ENCODE measurements at regions not wholly inside any gene's neighbourhood (a gene's known extent, or its start where the extent isn't known, plus 50 kb on each side); places are given as distances from the start of the nearest gene placed in this dataset.

- H3K36me3 Mint-ChIP-seq (ENCODE audit: low read depth), result peaks cover 24% of the 10 kb centered on the region
- no peak for TF ChIP-seq CTCF (IDR thresholded peaks at IDR 0.05)
- H3K4me1 Mint-ChIP-seq (ENCODE audit: low read depth), result peaks cover 49% of the 10 kb centered on the region
- no peaks in the 10 kb centered on the region for H3K27me3 Mint-ChIP-seq (ENCODE audit: low read depth)
- H3K9me3 Mint-ChIP-seq (ENCODE audit: low read depth), result peaks cover 42% of the 10 kb centered on the region
- H3K27ac Mint-ChIP-seq (ENCODE audit: unreplicated experiment), result no peak overlapping the region
- no peak overlapping the region for H3K4me3 Mint-ChIP-seq (ENCODE audit: unreplicated experiment)
- DNase-seq (ENCODE audit: low spot score), result no peak
Measured at GRCh38 chr4:175414602-175415001, 397.5 kb downstream of the GPM6A start.

GRCh38 chr4:175418516-175418915 lies 393.5 kb downstream of the GPM6A start:
- Mint-ChIP-seq H3K36me3 (ENCODE audit: low read depth) (peaks cover 21% of the 10 kb centered on the region), H3K27me3 (ENCODE audit: low read depth) (no peaks in the 10 kb centered on the region), H3K9me3 (ENCODE audit: low read depth) (peaks cover 36% of the 10 kb centered on the region), H3K4me3 (ENCODE audit: unreplicated experiment) (no peak overlapping the region), H3K27ac (ENCODE audit: unreplicated experiment) (peak overlapping the region; percentile 99), H3K4me1 (ENCODE audit: low read depth) (peaks cover 66% of the 10 kb centered on the region)
- no peak for DNase-seq (ENCODE audit: low spot score)
- no peak for TF ChIP-seq CTCF (IDR thresholded peaks at IDR 0.05)

GRCh38 chr4:175419236-175419718 lies 392.8 kb downstream of the GPM6A start:
- peak overlapping the region; percentile 99 for H3K27ac Mint-ChIP-seq (ENCODE audit: unreplicated experiment)
- peaks cover 74% of the 10 kb centered on the region for H3K4me1 Mint-ChIP-seq (ENCODE audit: low read depth)
- no peak overlapping the region for H3K4me3 Mint-ChIP-seq (ENCODE audit: unreplicated experiment)
- DNase-seq (ENCODE audit: low spot score), result no peak
- H3K36me3 Mint-ChIP-seq (ENCODE audit: low read depth), result peaks cover 19% of the 10 kb centered on the region
- H3K27me3 Mint-ChIP-seq (ENCODE audit: low read depth), result no peaks in the 10 kb centered on the region
- peaks cover 31% of the 10 kb centered on the region for H3K9me3 Mint-ChIP-seq (ENCODE audit: low read depth)
- no peak for TF ChIP-seq CTCF (IDR thresholded peaks at IDR 0.05)

GRCh38 chr4:175421506-175421905 lies 390.6 kb downstream of the GPM6A start:
- Mint-ChIP-seq H3K9me3 (ENCODE audit: low read depth) (peaks cover 20% of the 10 kb centered on the region), H3K36me3 (ENCODE audit: low read depth) (peaks cover 7% of the 10 kb centered on the region), H3K27ac (ENCODE audit: unreplicated experiment) (peak overlapping the region; percentile 86), H3K4me1 (ENCODE audit: low read depth) (peaks cover 68% of the 10 kb centered on the region), H3K27me3 (ENCODE audit: low read depth) (no peaks in the 10 kb centered on the region), H3K4me3 (ENCODE audit: unreplicated experiment) (no peak overlapping the region)
- peak; percentile 32 for TF ChIP-seq CTCF (IDR thresholded peaks at IDR 0.05)
- no peak for DNase-seq (ENCODE audit: low spot score)

- Mint-ChIP-seq H3K9me3 (ENCODE audit: low read depth) (peaks cover 17% of the 10 kb centered on the region), H3K36me3 (ENCODE audit: low read depth) (peaks cover 5% of the 10 kb centered on the region), H3K4me3 (ENCODE audit: unreplicated experiment) (no peak overlapping the region), H3K27ac (ENCODE audit: unreplicated experiment) (peak overlapping the region; percentile 86), H3K27me3 (ENCODE audit: low read depth) (no peaks in the 10 kb centered on the region), H3K4me1 (ENCODE audit: low read depth) (peaks cover 67% of the 10 kb centered on the region)
- TF ChIP-seq CTCF (IDR thresholded peaks at IDR 0.05), result no peak
- no peak for DNase-seq (ENCODE audit: low spot score)
Measured at GRCh38 chr4:175422331-175422730, 389.7 kb downstream of the GPM6A start.

All from chondrocyte (in vitro differentiated cells).